Upper lobe of right lung (tissue), 1 donor: ENCODE measurements at regions not wholly inside any gene's neighbourhood (a gene's known extent, or its start where the extent isn't known, plus 50 kb on each side); places are given as distances from the start of the nearest gene placed in this dataset.

Experiments
- ATAC-seq: fragments of 200-7000 bp; cut with Tn5 transposase; one replicate; pipeline ENCODE4 v1.9.1; 2020; ENCODE audit warnings: mild to moderate bottlenecking, moderate library complexity
- DNase-seq: peaks from one replicate; pipeline ENCODE4 v3.0.0-alpha.2; 2020
- H3K27ac ChIP-seq: fragments of 200-600 bp; one replicate; pipeline ENCODE4 v1.8.0; 2022
- H3K27me3 ChIP-seq: fragments of 200-600 bp; one replicate; pipeline ENCODE4 v1.8.0; 2022; ENCODE audit warnings: mild to moderate bottlenecking
- H3K36me3 ChIP-seq: fragments of 200-600 bp; one replicate; pipeline ENCODE4 v1.8.0; 2022
- H3K4me1 ChIP-seq: fragments of 200-600 bp; one replicate; pipeline ENCODE4 v1.8.0; 2022
- H3K4me3 ChIP-seq: fragments of 200-600 bp; one replicate; pipeline ENCODE4 v1.8.0; 2022; ENCODE audit warnings: mild to moderate bottlenecking
- H3K9me3 ChIP-seq: fragments of 200-600 bp; one replicate; pipeline ENCODE4 v1.8.0; 2022
- CTCF ChIP-seq: fragments of 200-600 bp; IDR thresholded peaks from one replicate; pipeline ENCODE4 v1.8.0; 2022; ENCODE audit warnings: antibody characterized with exemption
- intact Hi-C: fragments of 100-400 bp; cut with DNase I; formaldehyde crosslinking; loops from one replicate; pipeline ENCODE4 v1.11.0; 2022
- donor health status: DM: no; HTN: yes; CAD: no; lungs with severe emphysema.

DNA sequence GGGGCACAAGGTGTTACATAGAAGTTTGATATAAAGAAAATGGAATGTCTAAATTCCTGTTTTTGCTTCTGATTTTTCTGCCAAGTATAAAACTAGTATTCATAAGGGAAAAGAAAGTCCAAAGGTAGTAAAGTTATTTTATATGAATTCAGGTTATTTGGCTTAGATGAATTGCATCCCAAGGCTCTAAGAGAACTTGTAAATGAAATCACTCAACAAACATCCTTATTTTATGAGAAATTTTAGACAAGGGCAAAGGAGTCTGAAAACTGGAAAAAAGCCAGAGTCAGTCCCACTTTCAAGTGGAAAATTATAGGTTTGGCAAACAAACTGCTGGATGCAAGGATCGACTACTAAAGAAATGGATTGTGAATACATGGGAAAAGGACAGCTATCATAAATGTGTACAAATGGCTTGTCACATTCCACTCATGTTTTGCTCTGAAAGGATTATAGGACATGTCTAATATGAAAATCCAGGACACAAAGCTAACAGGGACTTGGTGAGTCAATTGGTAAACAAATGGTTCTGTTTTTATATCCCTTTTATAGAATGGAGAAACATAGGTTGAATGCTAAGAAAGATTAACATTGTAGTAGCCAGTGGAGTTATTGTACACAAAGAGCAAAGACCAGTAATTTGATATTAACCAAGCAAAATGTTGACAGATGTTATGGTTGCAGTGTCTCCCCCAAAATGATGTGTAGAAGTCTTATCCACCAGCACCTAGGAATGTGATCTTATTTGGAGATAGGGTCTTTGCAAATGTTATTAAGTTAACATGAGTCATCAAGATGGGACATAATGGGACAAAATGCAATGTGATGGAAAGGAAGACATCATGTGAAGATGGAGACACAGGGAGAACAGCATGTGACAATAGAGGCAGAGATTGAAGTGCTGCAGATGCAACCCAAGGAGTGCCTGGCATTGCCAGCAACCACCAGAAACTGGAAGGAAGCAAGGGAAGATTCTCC is 495.7 kb downstream of the TLE1 start:
- Histone ChIP-seq H3K27ac (no peak overlapping the region), H3K4me1 (no peaks in the 10 kb centered on the region), H3K27me3 (no peaks in the 10 kb centered on the region), H3K4me3 (no peak overlapping the region), H3K9me3 (no peaks in the 10 kb centered on the region), H3K36me3 (no peaks in the 10 kb centered on the region)
- DNase-seq (no peak), ATAC-seq (no peak)
- intact Hi-C loops, result no loop called here
- TF ChIP-seq CTCF, result no peak

DNA sequence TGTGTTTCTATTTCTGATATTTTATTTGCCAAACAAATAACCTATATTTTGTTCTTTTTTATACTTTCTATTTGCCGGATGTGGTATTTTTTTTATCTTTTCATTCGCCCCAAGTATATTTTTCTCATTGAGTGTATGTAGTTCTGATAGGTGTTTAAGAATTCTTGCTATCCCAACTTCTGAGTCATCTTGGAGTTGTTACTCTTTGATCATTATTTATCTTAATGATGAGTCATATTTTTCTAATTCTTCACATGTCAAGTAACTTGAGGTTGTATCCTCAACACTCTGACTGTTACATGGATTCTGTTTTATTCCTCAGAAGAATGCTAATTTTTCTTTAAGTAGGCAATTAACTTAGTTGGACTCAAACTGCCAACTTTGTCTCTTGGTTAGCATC is 498.1 kb downstream of the TLE1 start:
- no peak overlapping the region for H3K27ac ChIP-seq
- H3K9me3 ChIP-seq, result no peaks in the 10 kb centered on the region
- H3K36me3 ChIP-seq, result no peaks in the 10 kb centered on the region
- DNase-seq (no peak), ATAC-seq (no peak)
- no peak for TF ChIP-seq CTCF
- H3K27me3 ChIP-seq, result no peaks in the 10 kb centered on the region
- no peak overlapping the region for H3K4me3 ChIP-seq
- no peaks in the 10 kb centered on the region for H3K4me1 ChIP-seq
- intact Hi-C loops, result no loop called here

GRCh38 chr9:81190659-81191058 is 498.7 kb downstream of the TLE1 start:
- TF ChIP-seq CTCF, result no peak
- no peaks in the 10 kb centered on the region for H3K9me3 ChIP-seq
- no peak overlapping the region for H3K4me3 ChIP-seq
- DNase-seq, result no peak
- H3K27me3 ChIP-seq, result no peaks in the 10 kb centered on the region
- no peaks in the 10 kb centered on the region for H3K4me1 ChIP-seq
- H3K36me3 ChIP-seq, result no peaks in the 10 kb centered on the region
- intact Hi-C loops, result no loop called here
- ATAC-seq, result no peak
- H3K27ac ChIP-seq, result no peak overlapping the region

GRCh38 chr9:81183761-81184160 is 505.6 kb downstream of the TLE1 start:
- H3K4me1 ChIP-seq, result no peaks in the 10 kb centered on the region
- no peaks in the 10 kb centered on the region for H3K9me3 ChIP-seq
- no peak for ATAC-seq
- no peak overlapping the region for H3K4me3 ChIP-seq
- no peaks in the 10 kb centered on the region for H3K27me3 ChIP-seq
- TF ChIP-seq CTCF, result no peak
- intact Hi-C loops, result no loop called here
- H3K27ac ChIP-seq, result no peak overlapping the region
- DNase-seq, result no peak
- no peaks in the 10 kb centered on the region for H3K36me3 ChIP-seq

- ATAC-seq (no peak), DNase-seq (no peak)
- Histone ChIP-seq H3K9me3 (no peaks in the 10 kb centered on the region), H3K27ac (no peak overlapping the region), H3K4me1 (no peaks in the 10 kb centered on the region), H3K36me3 (no peaks in the 10 kb centered on the region), H3K4me3 (no peak overlapping the region), H3K27me3 (no peaks in the 10 kb centered on the region)
- intact Hi-C loops, result no loop called here
- no peak for TF ChIP-seq CTCF
These were observed 506.9 kb downstream of the TLE1 start for GRCh38 chr9:81182431-81182830.
